ENCODE measurements at regions not wholly inside any gene's neighbourhood (a gene's known extent, or its start where the extent isn't known, plus 50 kb on each side); places are given as distances from the start of the nearest gene placed in this dataset.
"Not testable (repeated sequence)": the region's sequence is repeated elsewhere in the genome, so short reads cannot be mapped to it uniquely, and the experiment has no call there.

GRCh38 chr12:68984796-68985573 lies 52.0 kb upstream of the CPM start:
- DNase-seq: no peak

GRCh38 chr12:68997526-68997925 lies 64.6 kb upstream of the CPM start:
- DNase-seq: not testable (repeated sequence)

GRCh38 chr12:68998041-68998440 lies 65.1 kb upstream of the CPM start:
- DNase-seq: no peak

GRCh38 chr12:69000074-69000473 lies 67.1 kb upstream of the CPM start:
- DNase-seq: no peak

GRCh38 chr12:69000540-69001243 lies 67.7 kb upstream of the CPM start:
- DNase-seq: no peak

GRCh38 chr12:69001251-69001650 lies 68.3 kb upstream of the CPM start:
- no peak for DNase-seq

- DNase-seq: no peak
These were observed 70.0 kb upstream of the CPM start for GRCh38 chr12:69002969-69003368.

- DNase-seq: no peak
These were observed 71.0 kb upstream of the CPM start for GRCh38 chr12:69003991-69004390.

GRCh38 chr12:69007101-69007854 lies 74.3 kb upstream of the CPM start:
- DNase-seq: peak; percentile 18 to 23

GRCh38 chr12:69007855-69008351 lies 74.9 kb upstream of the CPM start:
- no peak for DNase-seq

- no peak for DNase-seq
These were observed 75.5 kb upstream of the CPM start for GRCh38 chr12:69008520-69008919.

GRCh38 chr12:69014047-69014446 lies 81.1 kb upstream of the CPM start:
- DNase-seq: no peak

- DNase-seq: no peak
These were observed 82.0 kb upstream of the CPM start for GRCh38 chr12:69015017-69015416.

GRCh38 chr12:69015831-69016230 lies 82.9 kb upstream of the CPM start:
- DNase-seq: no peak

GRCh38 chr12:69019082-69019481 lies 86.1 kb upstream of the CPM start:
- DNase-seq: no peak

GRCh38 chr12:69019910-69020309 lies 86.9 kb upstream of the CPM start:
- no peak for DNase-seq

- no peak for DNase-seq
These were observed 89.7 kb upstream of the CPM start for GRCh38 chr12:69022674-69023073.

- no peak for DNase-seq
These were observed 90.9 kb upstream of the CPM start for GRCh38 chr12:69023840-69024239.

GRCh38 chr12:69024413-69024812 lies 91.4 kb upstream of the CPM start:
- no peak for DNase-seq

- DNase-seq: no peak
These were observed 91.9 kb upstream of the CPM start for GRCh38 chr12:69024907-69025306.

GRCh38 chr12:69026336-69026735 lies 93.4 kb upstream of the CPM start:
- DNase-seq: no peak

- no peak for DNase-seq
These were observed 94.5 kb upstream of the CPM start for GRCh38 chr12:69027411-69027881.

- no peak for DNase-seq
These were observed 96.2 kb upstream of the CPM start for GRCh38 chr12:69028941-69029729.

Measured in activated T-cell treated with anti-CD3 and anti-CD28 coated beads, Interleukin-2, amount 50 U/mL, for 48 hours (primary cell).